SW480 (cell line): ENCODE measurements at regions not wholly inside any gene's neighbourhood (a gene's known extent, or its start where the extent isn't known, plus 50 kb on each side); places are given as distances from the start of the nearest gene placed in this dataset.
"Not testable (repeated sequence)": the region's sequence is repeated elsewhere in the genome, so short reads cannot be mapped to it uniquely, and the experiment has no call there.

Source experiments
- DNase-seq: peaks from one replicate; pipeline ENCODE4 v3.0.0-alpha.2; 2016; ENCODE audit warnings: low spot score

DNA sequence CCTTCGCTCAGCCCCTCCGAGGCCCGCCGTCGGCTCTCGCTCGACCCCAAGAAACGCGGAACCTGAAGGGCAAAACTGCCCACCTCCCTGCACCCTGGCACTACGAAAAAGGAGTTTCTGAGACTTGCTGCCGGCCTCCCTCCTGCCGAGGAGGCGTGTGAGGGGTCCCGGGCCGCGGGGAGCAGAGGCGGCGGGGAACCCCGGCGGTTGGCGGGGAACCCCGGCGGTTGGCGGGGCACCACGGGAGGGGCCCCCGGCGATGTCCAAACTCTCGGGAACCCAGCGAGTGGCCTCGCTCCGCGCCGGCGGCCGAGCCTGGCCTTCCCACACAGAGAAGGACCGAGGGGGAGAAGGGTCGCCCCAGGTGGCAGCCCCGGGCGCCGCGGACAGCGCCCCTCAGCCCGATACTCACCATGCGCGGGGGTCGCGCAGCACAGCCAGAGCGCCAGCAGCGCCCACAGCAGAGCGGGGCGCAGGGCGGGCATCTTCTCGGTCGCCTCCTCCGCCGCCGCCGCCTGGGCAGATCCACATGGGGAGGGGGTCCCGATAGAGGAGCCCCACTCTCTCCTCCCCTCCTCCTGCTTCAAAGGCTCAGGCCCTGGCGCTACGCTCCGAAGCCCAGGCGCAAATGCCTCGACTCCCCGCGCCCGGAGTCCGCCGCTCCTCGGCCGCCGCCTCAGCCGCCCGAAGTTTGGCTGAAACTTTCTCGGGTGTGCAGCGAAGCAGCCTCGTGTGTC lies 69.4 kb upstream of the NUDT4B start:
- peak; percentile 0 for DNase-seq

GRCh38 chr1:148679787-148680326 lies 68.7 kb upstream of the NUDT4B start:
- DNase-seq, result not testable (repeated sequence)

DNA sequence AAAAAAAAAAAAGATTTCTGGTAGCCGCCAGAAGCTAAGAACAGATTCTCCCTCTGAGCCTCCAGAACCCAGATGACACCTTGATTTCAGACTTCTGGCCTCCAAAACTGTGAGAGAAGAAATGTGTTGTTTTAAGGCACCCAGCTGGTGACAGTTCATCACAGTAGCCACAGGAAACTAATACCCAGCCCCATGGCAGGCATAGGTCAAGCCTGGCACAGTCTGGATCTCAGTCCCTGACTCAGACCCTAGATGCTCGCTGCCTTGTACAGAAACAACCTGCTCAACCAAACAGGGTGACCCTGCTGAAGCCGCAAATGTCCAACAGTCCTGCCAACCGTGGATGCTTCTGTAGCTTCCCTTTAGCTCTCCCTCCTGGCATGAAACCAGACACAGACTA lies 61.8 kb upstream of the NUDT4B start:
- DNase-seq, result not testable (repeated sequence)

GRCh38 chr1:148687376-148687775 lies 61.2 kb upstream of the NUDT4B start:
- DNase-seq, result not testable (repeated sequence)
